Endothelial cell (in vitro differentiated cells): ENCODE measurements at regions not wholly inside any gene's neighbourhood (a gene's known extent, or its start where the extent isn't known, plus 50 kb on each side); places are given as distances from the start of the nearest gene placed in this dataset.

Experiments
- DNase-seq: peaks from one replicate; pipeline ENCODE4 v3.0.0; 2021; ENCODE audit warnings: low spot score
- H3K27ac Mint-ChIP-seq: one replicate; pipeline ENCODE4 v1.8.0; 2021; ENCODE audit warnings: mixed read lengths, inconsistent platforms; ENCODE audit not compliant: unreplicated experiment
- H3K27me3 Mint-ChIP-seq: one replicate; pipeline ENCODE4 v1.8.0; 2021; ENCODE audit warnings: mild to moderate bottlenecking, moderate library complexity, mixed read lengths, inconsistent platforms; ENCODE audit not compliant: unreplicated experiment
- H3K36me3 Mint-ChIP-seq: one replicate; pipeline ENCODE4 v1.8.0; 2021; ENCODE audit warnings: mild to moderate bottlenecking, low read depth, mixed read lengths, inconsistent platforms; ENCODE audit not compliant: unreplicated experiment
- H3K4me1 Mint-ChIP-seq: one replicate; pipeline ENCODE4 v1.8.0; 2021; ENCODE audit warnings: mild to moderate bottlenecking, mixed read lengths, inconsistent platforms; ENCODE audit not compliant: unreplicated experiment
- H3K4me3 Mint-ChIP-seq: one replicate; pipeline ENCODE4 v1.8.0; 2021; ENCODE audit warnings: mild to moderate bottlenecking, mixed read lengths, inconsistent platforms; ENCODE audit not compliant: unreplicated experiment
- H3K9me3 Mint-ChIP-seq: one replicate; pipeline ENCODE4 v1.8.0; 2021; ENCODE audit warnings: mixed read lengths, inconsistent platforms; ENCODE audit not compliant: unreplicated experiment
- TF ChIP-seq, protein P1 (sequence below): fragments of 200-600 bp; sonication (generic); IDR thresholded peaks from one replicate; pipeline ENCODE4 v1.5.0; 2021; ENCODE audit warnings: antibody characterized with exemption; ENCODE audit not compliant: unreplicated experiment

DNA sequence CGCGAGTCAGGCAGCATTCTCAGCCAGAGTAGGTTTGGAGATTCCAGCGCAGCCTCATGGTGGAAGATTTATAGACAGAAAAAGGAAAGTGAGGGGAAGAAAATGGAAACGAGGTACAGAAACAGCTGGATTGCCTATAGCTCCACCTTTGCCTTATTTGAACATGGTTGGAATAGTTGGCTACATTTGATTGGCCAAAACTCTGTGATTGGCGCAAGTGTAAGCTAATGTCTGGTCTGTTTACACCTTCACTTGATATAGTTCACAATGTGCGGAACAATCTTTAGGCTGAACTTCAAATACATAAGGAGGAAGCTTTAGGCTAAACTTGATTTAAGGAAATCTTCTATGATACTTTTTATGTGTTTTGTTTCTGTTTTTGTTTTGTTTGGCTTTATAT is 1191.9 kb downstream of the NSUN3 start:
- Mint-ChIP-seq H3K36me3 (no peaks in the 10 kb centered on the region), H3K4me3 (no peak overlapping the region), H3K27ac (no peak overlapping the region), H3K4me1 (peaks cover 4% of the 10 kb centered on the region), H3K27me3 (no peaks in the 10 kb centered on the region), H3K9me3 (no peaks in the 10 kb centered on the region)
- no peak for DNase-seq
- TF ChIP-seq, protein P1, sequence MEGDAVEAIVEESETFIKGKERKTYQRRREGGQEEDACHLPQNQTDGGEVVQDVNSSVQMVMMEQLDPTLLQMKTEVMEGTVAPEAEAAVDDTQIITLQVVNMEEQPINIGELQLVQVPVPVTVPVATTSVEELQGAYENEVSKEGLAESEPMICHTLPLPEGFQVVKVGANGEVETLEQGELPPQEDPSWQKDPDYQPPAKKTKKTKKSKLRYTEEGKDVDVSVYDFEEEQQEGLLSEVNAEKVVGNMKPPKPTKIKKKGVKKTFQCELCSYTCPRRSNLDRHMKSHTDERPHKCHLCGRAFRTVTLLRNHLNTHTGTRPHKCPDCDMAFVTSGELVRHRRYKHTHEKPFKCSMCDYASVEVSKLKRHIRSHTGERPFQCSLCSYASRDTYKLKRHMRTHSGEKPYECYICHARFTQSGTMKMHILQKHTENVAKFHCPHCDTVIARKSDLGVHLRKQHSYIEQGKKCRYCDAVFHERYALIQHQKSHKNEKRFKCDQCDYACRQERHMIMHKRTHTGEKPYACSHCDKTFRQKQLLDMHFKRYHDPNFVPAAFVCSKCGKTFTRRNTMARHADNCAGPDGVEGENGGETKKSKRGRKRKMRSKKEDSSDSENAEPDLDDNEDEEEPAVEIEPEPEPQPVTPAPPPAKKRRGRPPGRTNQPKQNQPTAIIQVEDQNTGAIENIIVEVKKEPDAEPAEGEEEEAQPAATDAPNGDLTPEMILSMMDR, result no peak

DNA sequence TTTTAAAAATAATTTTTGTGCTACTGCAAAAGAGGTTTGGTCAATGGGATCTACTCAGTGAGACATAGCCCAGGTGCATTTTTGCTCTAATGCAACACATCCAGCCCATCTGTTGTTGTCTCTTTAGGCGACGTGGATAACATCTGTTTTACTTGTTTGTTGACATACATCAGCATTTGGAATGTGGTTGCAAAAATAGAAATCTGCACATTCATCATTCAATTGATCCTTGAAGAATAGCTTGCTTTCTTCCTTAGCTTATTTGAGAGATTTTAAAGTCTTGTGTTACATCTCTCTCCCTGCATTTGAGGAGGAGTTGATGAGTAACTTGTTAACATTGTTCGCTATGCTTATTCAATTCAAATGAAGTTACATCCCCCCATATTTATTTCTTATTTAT is 1202.3 kb downstream of the NSUN3 start:
- Mint-ChIP-seq H3K36me3 (no peaks in the 10 kb centered on the region), H3K9me3 (no peaks in the 10 kb centered on the region), H3K27me3 (no peaks in the 10 kb centered on the region), H3K27ac (no peak overlapping the region), H3K4me1 (no peaks in the 10 kb centered on the region), H3K4me3 (no peak overlapping the region)
- TF ChIP-seq, protein P1, result no peak
- DNase-seq, result no peak

DNA sequence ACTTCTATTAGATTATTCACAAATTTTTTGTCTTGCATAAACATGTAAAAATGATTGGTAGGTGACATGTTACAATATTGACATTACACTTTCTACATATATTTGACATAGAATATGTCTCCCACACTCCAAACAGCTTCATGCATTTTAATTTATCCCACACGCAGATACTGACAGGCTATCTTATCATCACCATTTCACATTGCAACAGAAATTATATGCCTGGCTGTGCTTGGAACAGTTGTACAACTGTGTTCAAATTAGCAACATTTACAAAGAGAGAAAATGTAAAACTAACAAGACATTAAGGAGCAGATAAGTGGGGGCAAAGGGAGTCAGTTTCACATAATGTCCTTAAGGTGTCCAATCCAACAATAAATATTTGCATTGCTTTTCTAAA is 1208.5 kb downstream of the NSUN3 start:
- Mint-ChIP-seq H3K27me3 (no peaks in the 10 kb centered on the region), H3K4me3 (no peak overlapping the region), H3K36me3 (no peaks in the 10 kb centered on the region), H3K27ac (no peak overlapping the region), H3K4me1 (no peaks in the 10 kb centered on the region), H3K9me3 (no peaks in the 10 kb centered on the region)
- TF ChIP-seq, protein P1, result no peak
- no peak for DNase-seq

DNA sequence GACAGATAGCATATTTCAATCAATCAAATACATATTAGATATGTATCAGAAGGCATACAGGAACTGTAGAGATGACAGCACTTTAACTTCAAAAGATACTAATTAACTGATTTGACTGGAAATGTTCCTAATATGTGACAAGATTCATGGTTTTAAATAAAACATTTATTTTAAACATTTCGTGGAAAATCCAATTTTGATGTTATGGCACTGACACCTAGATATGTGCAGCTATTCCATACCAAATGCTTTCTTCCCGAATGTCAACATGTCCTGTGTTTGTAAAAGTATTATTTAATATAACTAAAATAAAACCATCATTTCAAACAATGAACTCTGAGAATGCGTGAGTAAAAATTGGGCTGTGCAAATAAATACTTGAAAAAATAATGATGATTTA is 1209.3 kb downstream of the NSUN3 start:
- no peaks in the 10 kb centered on the region for H3K4me1 Mint-ChIP-seq
- no peaks in the 10 kb centered on the region for H3K27me3 Mint-ChIP-seq
- no peaks in the 10 kb centered on the region for H3K36me3 Mint-ChIP-seq
- H3K9me3 Mint-ChIP-seq, result no peaks in the 10 kb centered on the region
- no peak overlapping the region for H3K27ac Mint-ChIP-seq
- TF ChIP-seq, protein P1, result no peak
- DNase-seq, result no peak
- H3K4me3 Mint-ChIP-seq, result no peak overlapping the region

DNA sequence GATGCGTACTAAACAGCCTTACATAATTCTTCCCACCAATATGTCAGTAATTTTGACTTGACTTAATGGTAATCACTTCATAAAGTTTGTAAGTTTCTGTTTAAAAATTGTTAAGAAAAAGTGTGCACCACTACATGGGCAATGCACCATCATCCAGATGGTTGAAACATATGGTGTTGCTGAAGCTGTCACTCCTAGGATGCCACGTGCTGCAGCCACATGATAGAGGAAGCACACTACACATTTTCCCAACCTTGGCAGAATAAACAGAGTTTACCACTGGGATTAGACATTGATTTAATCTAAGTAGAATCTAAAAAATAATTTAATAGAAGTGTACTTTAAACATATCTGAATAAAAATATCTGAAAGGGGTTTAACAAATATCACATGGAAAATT is 1209.9 kb downstream of the NSUN3 start:
- TF ChIP-seq, protein P1, result no peak
- Mint-ChIP-seq H3K36me3 (no peaks in the 10 kb centered on the region), H3K27ac (no peak overlapping the region), H3K9me3 (no peaks in the 10 kb centered on the region), H3K27me3 (no peaks in the 10 kb centered on the region), H3K4me1 (no peaks in the 10 kb centered on the region), H3K4me3 (no peak overlapping the region)
- no peak for DNase-seq
